ENCODE measurements at regions not wholly inside any gene's neighbourhood (a gene's known extent, or its start where the extent isn't known, plus 50 kb on each side); places are given as distances from the start of the nearest gene placed in this dataset.

- TF ChIP-seq CTCF (IDR thresholded peaks at IDR 0.05; ENCODE audit: insufficient read depth, low read length, missing control alignments), result no peak
- no peak overlapping the region for H3K4me3 ChIP-seq (ENCODE audit: low read depth, low read length)
- POLR2A ChIA-PET, result no interaction called here
- CTCF ChIA-PET, result no interaction called here
- DNase-seq (ENCODE audit: low read depth, low spot score), result no peak
Observed at GRCh38 chr10:111725050-111725449, 458.5 kb downstream of the GPAM start.

- POLR2A ChIA-PET, result no interaction called here
- CTCF ChIA-PET, result no interaction called here
- no peak for TF ChIP-seq CTCF (IDR thresholded peaks at IDR 0.05; ENCODE audit: insufficient read depth, low read length, missing control alignments)
- no peak overlapping the region for H3K4me3 ChIP-seq (ENCODE audit: low read depth, low read length)
- DNase-seq (ENCODE audit: low read depth, low spot score), result no peak
Observed at GRCh38 chr10:111732166-111732785, 451.3 kb downstream of the GPAM start.

GRCh38 chr10:111739125-111739873, 444.3 kb downstream of the GPAM start:
- no peak for TF ChIP-seq CTCF (IDR thresholded peaks at IDR 0.05; ENCODE audit: insufficient read depth, low read length, missing control alignments)
- no peak overlapping the region for H3K4me3 ChIP-seq (ENCODE audit: low read depth, low read length)
- ChIA-PET CTCF (no interaction called here), POLR2A (no interaction called here)
- no peak for DNase-seq (ENCODE audit: low read depth, low spot score)

- POLR2A ChIA-PET, result no interaction called here
- no peak overlapping the region for H3K4me3 ChIP-seq (ENCODE audit: low read depth, low read length)
- CTCF ChIA-PET, result interaction anchor here (1.5 kb wide), 1 partner anchor 17 kb away, joined by 3 read pairs; no protein-coding TSS in a partner anchor
- no peak for DNase-seq (ENCODE audit: low read depth, low spot score)
- TF ChIP-seq CTCF (IDR thresholded peaks at IDR 0.05; ENCODE audit: insufficient read depth, low read length, missing control alignments), result no peak
Observed at GRCh38 chr10:111739874-111740139, 443.8 kb downstream of the GPAM start.

GRCh38 chr10:111745982-111746381, 437.6 kb downstream of the GPAM start:
- TF ChIP-seq CTCF (IDR thresholded peaks at IDR 0.05; ENCODE audit: insufficient read depth, low read length, missing control alignments), result no peak
- ChIA-PET POLR2A (no interaction called here), CTCF (no interaction called here)
- DNase-seq (ENCODE audit: low read depth, low spot score), result no peak
- H3K4me3 ChIP-seq (ENCODE audit: low read depth, low read length), result no peak overlapping the region

- DNase-seq (ENCODE audit: low read depth, low spot score), result no peak
- H3K4me3 ChIP-seq (ENCODE audit: low read depth, low read length), result no peak overlapping the region
- ChIA-PET POLR2A (no interaction called here), CTCF (interaction anchor here (0.7 kb wide), 1 partner anchor 10 kb away, joined by 3 read pairs; no protein-coding TSS in a partner anchor)
- TF ChIP-seq CTCF (IDR thresholded peaks at IDR 0.05; ENCODE audit: insufficient read depth, low read length, missing control alignments), result no peak
Observed at GRCh38 chr10:111747751-111748150, 435.8 kb downstream of the GPAM start.

Measured in AG04449 (cell line).